GM21447 (cell line): ENCODE measurements at regions not wholly inside any gene's neighbourhood (a gene's known extent, or its start where the extent isn't known, plus 50 kb on each side); places are given as distances from the start of the nearest gene placed in this dataset.

Source experiments
- ATAC-seq: cut with Tn5 transposase; IDR thresholded peaks from one replicate; pipeline ENCODE4 v1.9.1; 2021; ENCODE audit not compliant: unreplicated experiment

GRCh38 chr6:91500689-91501303, 913.9 kb upstream of the MAP3K7 start:
- ATAC-seq, result no peak

- no peak for ATAC-seq
Measured at GRCh38 chr6:91498576-91498975, 911.7 kb upstream of the MAP3K7 start.

DNA sequence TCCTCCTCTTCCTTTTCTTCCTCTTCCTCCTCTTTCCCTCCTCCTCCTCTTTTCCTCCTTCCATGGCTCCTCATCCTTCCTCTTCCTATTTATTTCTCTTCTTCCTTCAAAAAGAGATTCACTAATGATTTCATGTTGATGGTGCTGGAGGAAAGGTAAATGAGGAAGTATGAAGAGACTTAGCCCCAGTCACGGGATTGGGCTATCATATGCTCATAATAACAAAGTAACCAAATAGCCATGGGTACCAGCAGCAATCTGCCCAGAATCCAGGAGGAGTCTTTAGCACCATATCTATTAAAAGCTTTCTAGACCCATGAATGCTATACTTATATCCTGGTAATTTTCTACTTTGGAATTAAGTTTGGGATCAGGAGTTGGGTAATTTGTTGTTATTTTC, 910.9 kb upstream of the MAP3K7 start:
- ATAC-seq, result no peak

DNA sequence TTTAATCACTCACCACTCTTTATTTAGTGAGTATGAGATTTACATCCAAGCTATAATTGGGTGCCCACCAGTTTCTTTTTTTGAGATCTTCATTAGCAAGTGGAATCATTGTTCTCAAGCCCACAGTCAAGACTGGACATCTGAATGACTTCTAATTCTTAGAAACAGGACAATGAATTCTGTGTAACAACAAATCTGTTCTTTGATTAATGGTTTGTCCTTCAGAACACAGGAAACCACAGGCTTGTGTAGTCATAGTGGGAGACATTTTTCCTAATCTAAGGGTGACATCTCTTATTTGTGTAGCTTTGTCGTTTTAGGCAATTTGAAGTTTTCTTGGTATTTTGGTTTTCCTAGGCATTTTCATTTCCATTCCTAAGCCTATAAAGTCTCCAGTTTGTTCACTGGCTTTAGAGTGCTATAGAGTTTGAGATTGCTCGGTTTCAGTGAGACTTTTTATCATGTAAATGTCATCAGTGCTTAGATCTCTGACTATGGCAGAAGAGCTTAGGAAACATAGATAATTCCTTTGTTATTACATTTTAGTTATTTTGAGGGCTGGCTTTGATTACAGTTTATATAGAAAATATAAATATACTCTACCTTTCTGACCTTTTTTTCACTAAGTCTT, 903.9 kb upstream of the MAP3K7 start:
- no peak for ATAC-seq

GRCh38 chr6:91487696-91488392, 901.0 kb upstream of the MAP3K7 start:
- no peak for ATAC-seq

DNA sequence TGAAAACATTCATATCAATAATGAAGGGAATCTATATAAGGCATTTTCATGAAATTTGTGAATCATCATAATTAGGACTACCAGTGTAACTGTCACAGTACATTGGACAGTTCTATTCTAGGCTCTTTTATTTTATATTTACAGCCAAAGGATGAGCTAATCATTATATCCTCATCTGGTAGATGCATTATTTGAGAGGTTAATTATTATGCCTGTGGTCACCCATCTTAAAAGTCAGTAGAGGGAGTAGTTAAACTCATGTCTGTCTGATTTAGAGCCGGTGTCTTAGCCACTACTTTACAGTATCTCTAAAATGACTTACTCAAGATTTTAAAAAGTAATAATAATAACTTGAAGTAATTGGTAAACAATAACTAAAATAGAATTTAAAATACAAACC, 899.3 kb upstream of the MAP3K7 start:
- no peak for ATAC-seq

GRCh38 chr6:91485047-91485446, 898.2 kb upstream of the MAP3K7 start:
- no peak for ATAC-seq

DNA sequence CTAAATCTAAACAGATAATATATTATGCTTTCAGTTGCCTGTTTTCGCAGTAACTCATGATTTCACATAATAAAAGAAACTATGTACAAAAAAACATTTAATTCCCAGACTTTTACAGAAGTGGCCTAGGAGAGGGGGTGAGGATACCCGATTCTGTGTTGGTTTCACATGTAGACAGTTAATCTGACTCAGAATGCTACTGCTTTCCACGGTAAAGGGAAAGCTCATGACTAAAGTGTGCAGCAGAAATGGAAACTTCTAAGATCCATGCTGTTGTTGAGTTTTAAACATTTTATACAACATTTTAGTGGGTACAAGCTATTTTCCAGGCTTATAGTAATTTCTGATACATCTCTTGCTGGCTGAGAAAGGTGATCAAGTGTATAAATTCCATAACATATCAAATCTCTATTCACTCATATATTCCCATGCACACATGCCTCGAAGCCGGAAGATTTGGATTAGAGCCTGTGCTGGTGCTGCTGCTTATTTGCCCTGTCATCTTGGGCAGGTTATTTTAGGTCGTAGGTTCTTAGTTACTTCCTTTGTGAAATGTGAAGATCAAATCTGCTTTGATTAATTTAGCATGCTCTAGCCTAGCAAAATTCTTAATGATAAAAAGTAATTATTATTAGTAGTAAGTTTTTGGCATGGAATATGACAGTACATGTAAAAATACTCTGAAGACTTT, 896.7 kb upstream of the MAP3K7 start:
- peak; percentile 42 for ATAC-seq

GRCh38 chr6:91482498-91482897, 895.6 kb upstream of the MAP3K7 start:
- ATAC-seq, result peak; percentile 78

DNA sequence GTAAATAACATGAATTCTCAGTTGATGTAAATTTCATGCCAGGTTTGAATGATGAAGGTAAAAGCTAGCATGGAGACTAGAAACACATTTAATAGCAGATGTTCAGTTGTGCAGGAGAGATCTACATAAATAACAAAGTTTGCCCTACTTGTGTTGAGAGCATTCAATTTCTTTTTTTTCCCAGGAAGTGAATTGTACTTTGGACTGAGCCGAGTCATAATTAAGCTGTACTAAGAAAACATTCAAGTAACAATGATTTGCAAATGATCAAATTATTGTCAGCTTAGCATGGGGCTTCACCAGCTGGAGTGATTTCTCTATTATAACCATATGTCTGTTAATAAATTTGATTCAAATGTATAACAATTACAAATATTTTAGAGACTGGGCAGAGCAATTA, 893.5 kb upstream of the MAP3K7 start:
- ATAC-seq, result no peak

GRCh38 chr6:91477688-91478087, 890.8 kb upstream of the MAP3K7 start:
- no peak for ATAC-seq

- ATAC-seq, result peak; percentile 82
Measured at GRCh38 chr6:91476000-91476399, 889.1 kb upstream of the MAP3K7 start.

- ATAC-seq, result no peak
Measured at GRCh38 chr6:91465393-91465792, 878.5 kb upstream of the MAP3K7 start.

- no peak for ATAC-seq
Measured at GRCh38 chr6:91464718-91465117, 877.8 kb upstream of the MAP3K7 start.

GRCh38 chr6:91464201-91464600, 877.3 kb upstream of the MAP3K7 start:
- peak; percentile 69 for ATAC-seq

DNA sequence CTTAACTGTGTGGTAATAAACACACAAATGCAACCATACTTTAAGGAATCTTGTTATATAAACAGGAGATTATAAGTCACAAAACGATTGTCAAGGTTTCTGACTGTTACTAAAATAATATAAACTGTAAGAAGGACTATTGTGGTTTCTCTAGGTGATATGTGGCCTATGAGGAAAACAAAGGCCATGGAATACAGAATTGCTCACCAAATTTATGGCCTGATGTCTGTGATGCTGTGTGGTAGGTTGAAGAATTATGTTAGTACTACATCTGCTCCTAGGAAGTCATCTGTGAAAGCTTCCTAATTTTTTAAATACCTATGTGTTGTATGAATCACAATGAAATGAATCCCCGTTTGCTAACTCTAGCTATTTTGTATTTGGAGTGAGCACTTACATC, 875.4 kb upstream of the MAP3K7 start:
- ATAC-seq, result no peak

DNA sequence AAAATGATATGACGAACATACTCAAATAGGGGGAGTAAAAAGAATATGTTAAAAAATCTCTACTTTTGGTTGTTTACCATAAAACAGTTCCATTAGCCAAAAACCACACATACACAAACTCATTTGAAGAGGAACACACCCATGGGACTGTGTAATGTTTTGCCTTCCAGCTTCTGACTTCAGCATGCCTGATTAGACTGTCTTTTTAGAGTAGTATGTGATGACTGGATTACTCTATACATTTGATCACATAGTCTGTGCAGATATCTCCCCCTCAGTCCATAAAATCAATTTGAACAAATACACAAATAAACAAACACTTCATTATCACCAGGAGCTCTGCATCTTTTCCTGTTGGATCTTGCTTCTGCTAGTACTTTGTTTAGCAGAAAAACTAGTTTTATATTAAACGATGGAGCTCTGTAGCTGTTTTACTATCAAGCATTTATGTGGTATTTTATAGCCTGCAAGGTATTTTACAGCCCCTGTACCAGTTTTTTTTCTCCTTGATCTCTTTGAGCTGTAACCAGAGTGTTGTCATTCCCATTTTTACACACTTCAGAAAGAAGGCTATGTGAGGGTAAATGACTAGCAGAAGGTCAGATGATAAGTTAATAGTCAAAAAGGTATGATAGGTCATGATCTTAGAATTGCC, 866.5 kb upstream of the MAP3K7 start:
- no peak for ATAC-seq

DNA sequence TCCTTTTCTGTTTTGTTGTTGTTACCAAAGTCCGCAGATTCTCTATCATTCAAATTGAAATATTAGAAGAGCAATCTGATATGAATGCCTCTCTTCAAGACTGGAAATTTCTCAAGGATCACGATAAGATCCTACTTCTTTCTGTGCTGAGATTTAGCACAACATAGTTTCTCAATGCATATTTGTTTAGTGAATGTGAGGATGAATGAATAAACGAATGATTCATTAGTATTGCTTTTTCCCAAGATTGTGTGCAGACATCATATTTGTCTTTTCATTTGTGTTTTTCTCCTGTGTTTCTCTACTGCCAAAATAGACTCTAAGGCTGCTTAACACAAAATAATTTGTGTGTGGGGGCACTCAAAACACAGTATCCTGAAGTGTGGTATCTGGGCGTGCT, 862.7 kb upstream of the MAP3K7 start:
- no peak for ATAC-seq

DNA sequence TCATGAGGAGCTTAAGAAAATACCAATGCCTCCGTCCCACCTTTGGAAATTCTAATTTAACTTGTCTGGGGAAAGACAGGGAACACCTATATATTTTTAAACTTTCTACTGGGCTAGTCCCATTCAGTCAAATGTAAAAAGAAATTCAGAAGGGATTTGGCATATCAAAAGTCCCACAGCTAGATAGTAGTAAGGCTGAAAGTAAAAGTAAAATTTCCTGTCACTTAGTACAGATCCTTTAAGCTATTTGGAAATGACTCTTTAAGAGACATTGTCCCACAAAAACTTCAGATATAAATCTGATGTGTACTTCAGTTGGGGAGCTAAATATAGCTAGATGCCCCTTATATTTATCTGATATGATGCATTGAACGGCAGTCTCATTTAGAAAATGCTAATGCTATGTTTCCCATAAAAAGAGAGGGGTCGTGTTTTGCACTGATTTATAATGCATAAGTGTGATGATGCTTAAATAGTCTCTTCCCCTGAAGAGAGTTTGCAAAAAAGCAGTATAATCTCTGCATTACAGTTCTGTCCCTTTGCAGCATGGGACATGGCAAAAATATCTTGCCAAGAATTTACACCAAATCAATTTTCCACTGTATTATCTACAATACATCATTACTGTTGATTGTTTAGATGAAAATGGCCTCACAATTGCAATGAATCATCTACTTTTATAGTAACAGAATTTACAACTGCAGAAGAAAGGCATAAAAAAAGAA, 860.8 kb upstream of the MAP3K7 start:
- ATAC-seq, result no peak

DNA sequence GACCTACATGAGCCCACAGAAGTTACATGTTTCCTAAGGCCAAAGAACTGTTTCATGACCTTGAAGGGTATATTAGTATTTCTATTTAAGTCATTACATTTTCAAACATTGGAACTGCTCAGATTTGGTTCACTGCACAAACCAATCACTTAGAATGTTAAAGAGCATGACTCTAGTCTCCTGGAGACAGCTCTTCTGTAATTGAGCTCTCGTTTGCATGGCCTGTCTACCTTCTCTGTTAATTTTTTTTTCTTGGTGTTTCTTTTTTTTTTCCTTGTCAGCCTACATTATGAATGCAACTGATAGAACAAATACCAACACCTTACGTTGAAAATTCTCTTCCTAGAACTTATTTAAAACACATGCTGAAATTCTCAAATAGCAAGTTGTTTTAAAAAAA, 860.2 kb upstream of the MAP3K7 start:
- ATAC-seq, result no peak

DNA sequence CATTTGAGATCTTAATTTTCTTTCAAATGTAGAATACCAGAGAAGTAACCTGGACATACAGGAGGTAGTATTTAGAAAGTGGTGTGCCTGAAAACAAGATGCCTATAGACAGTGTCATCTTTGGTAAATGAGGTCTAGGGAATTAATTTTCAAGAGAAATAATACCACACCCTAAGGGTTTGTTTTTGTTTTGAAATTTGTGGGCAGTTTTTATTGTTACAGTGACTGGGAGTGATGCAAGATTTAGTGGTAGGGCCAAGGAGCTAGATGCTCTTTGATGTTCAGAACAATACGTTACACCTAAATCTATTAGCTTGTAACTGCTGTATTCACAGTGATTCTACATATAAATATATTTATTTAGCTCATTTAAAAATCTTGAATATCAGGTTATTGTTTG, 856.5 kb upstream of the MAP3K7 start:
- ATAC-seq, result no peak
